DOHH2 (cell line): ENCODE measurements at regions not wholly inside any gene's neighbourhood (a gene's known extent, or its start where the extent isn't known, plus 50 kb on each side); places are given as distances from the start of the nearest gene placed in this dataset.

ENCODE experiments used
- EZH2phosphoT487 ChIP-seq: fragments of 200-600 bp; sonication (generic); IDR thresholded peaks from 2 replicates; pipeline ENCODE4 v1.6.1; 2017; ENCODE audit warnings: borderline replicate concordance, mild to moderate bottlenecking, antibody characterized with exemption, low read length, moderate library complexity, mixed read lengths
- TF ChIP-seq, protein P1 (sequence below): fragments of 200-600 bp; sonication (generic); IDR thresholded peaks from one replicate; pipeline ENCODE4 v1.5.1; 2014; ENCODE audit warnings: antibody characterized with exemption, mild to moderate bottlenecking, low read depth, low read length; ENCODE audit not compliant: poor library complexity, severe bottlenecking

DNA sequence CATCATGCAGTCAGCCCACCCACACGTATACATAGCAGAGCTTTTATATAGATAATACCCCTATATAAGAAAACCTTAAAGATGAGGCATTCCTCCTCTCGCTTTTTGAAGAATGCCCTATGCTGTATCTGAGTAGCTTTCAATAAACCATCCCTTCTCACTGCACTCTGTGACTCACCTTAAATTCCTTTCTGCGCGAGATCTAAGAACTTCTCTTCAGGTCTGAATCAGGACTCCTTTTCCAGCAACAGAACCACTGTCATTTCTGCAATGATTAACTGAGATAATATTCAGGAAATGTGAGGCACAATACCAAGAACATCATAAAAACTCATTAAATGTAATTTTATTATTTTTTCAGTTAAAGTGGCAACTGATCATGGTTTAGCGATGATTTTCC lies 76.4 kb upstream of the DCLK2 start:
- TF ChIP-seq, protein P1, sequence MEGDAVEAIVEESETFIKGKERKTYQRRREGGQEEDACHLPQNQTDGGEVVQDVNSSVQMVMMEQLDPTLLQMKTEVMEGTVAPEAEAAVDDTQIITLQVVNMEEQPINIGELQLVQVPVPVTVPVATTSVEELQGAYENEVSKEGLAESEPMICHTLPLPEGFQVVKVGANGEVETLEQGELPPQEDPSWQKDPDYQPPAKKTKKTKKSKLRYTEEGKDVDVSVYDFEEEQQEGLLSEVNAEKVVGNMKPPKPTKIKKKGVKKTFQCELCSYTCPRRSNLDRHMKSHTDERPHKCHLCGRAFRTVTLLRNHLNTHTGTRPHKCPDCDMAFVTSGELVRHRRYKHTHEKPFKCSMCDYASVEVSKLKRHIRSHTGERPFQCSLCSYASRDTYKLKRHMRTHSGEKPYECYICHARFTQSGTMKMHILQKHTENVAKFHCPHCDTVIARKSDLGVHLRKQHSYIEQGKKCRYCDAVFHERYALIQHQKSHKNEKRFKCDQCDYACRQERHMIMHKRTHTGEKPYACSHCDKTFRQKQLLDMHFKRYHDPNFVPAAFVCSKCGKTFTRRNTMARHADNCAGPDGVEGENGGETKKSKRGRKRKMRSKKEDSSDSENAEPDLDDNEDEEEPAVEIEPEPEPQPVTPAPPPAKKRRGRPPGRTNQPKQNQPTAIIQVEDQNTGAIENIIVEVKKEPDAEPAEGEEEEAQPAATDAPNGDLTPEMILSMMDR, result no peak
- no peak for TF ChIP-seq EZH2phosphoT487
